PC-9 (cell line): ENCODE measurements at regions not wholly inside any gene's neighbourhood (a gene's known extent, or its start where the extent isn't known, plus 50 kb on each side); places are given as distances from the start of the nearest gene placed in this dataset.

Experiments
- BruUV-seq: library from RNA; stranded (reverse); fragments of 400-500 nt; replicated peaks from 2 replicates; lab custom pipeline; 2021; lab: Mats Ljungman, UMichigan
- CTCF ChIA-PET: fragments of 300-600 bp; sonication (Branson Sonifier 250); formaldehyde crosslinking; loops from one replicate; lab custom pipeline; 2022; ENCODE audit warnings: antibody characterized with exemption; lab: Charles Lee
- POLR2A ChIA-PET: fragments of 300-600 bp; sonication (Branson Sonifier 250); formaldehyde crosslinking; loops from one replicate; lab custom pipeline; 2022; ENCODE audit warnings: antibody characterized with exemption; ENCODE audit not compliant: unreplicated experiment; lab: Charles Lee
- DNase-seq, 2 experiments: peaks; one replicate each; pipeline versions ENCODE4 v3.0.0 to v3.0.0-alpha.2; 2015 to 2022; ENCODE audit warnings: mixed read lengths in 1 of 2
- H2AFZ ChIP-seq: fragments of 200-600 bp; sonication (generic); 2 replicates; pipeline ENCODE4 v1.8.1; 2017; ENCODE audit warnings: antibody characterized with exemption
- H3F3A ChIP-seq: fragments of 200-600 bp; sonication (generic); 2 replicates; pipeline ENCODE4 v1.8.1; 2017; ENCODE audit warnings: antibody characterized with exemption, mild to moderate bottlenecking, low read depth; ENCODE audit not compliant: insufficient read depth
- H3K27ac ChIP-seq: fragments of 200-600 bp; sonication (generic); 2 replicates; pipeline ENCODE4 v1.6.1; 2016; ENCODE audit warnings: mixed run types
- H3K27me3 ChIP-seq: fragments of 200-600 bp; sonication (generic); 2 replicates; pipeline ENCODE4 v1.6.1; 2016; ENCODE audit warnings: low read depth, mixed run types; ENCODE audit not compliant: insufficient read depth
- H3K36me3 ChIP-seq: fragments of 200-600 bp; sonication (generic); 2 replicates; pipeline ENCODE4 v1.6.1; 2016; ENCODE audit warnings: low read depth, mixed run types
- H3K4me1 ChIP-seq: fragments of 200-600 bp; sonication (generic); replicated peaks from 2 replicates; pipeline ENCODE4 v1.6.1; 2016; ENCODE audit warnings: mixed run types; ENCODE audit not compliant: insufficient read depth
- H3K4me2 ChIP-seq: fragments of 200-600 bp; sonication (generic); 2 replicates; pipeline ENCODE4 v1.6.1; 2017; ENCODE audit warnings: mixed run types
- H3K4me3 ChIP-seq: fragments of 200-600 bp; sonication (generic); 2 replicates; pipeline ENCODE4 v1.6.1; 2016; ENCODE audit warnings: mixed run types
- H3K79me2 ChIP-seq: fragments of 200-600 bp; sonication (generic); 2 replicates; pipeline ENCODE4 v1.6.1; 2017; ENCODE audit warnings: low read depth, mixed run types
- H3K9me2 ChIP-seq: fragments of 200-600 bp; sonication (generic); 2 replicates; pipeline ENCODE4 v1.8.1; 2017; ENCODE audit warnings: mild to moderate bottlenecking; ENCODE audit not compliant: insufficient read depth
- H3K9me3 ChIP-seq: fragments of 200-600 bp; sonication (generic); 2 replicates; pipeline ENCODE4 v1.8.1; 2016; ENCODE audit warnings: low read depth; ENCODE audit not compliant: insufficient read depth
- H4K20me1 ChIP-seq: fragments of 200-600 bp; sonication (generic); 2 replicates; pipeline ENCODE4 v1.8.1; 2017; ENCODE audit not compliant: insufficient read depth
- EZH2 ChIP-seq: fragments of 200-600 bp; sonication (generic); IDR thresholded peaks from 2 replicates; pipeline ENCODE4 v1.8.0; 2017; ENCODE audit warnings: antibody characterized with exemption, low read depth
- intact Hi-C: fragments of 100-400 bp; cut with micrococcal nuclease; formaldehyde crosslinking; loops from one replicate; pipeline ENCODE4 v1.10.0; 2022; ENCODE audit not compliant: unreplicated experiment
- TF ChIP-seq, protein P1 (sequence below): fragments of 200-600 bp; sonication (generic); conservative IDR thresholded peaks from 2 replicates; pipeline ENCODE4 v1.6.1; 2017; ENCODE audit warnings: mixed run types, antibody characterized with exemption, mild to moderate bottlenecking, moderate library complexity

DNA sequence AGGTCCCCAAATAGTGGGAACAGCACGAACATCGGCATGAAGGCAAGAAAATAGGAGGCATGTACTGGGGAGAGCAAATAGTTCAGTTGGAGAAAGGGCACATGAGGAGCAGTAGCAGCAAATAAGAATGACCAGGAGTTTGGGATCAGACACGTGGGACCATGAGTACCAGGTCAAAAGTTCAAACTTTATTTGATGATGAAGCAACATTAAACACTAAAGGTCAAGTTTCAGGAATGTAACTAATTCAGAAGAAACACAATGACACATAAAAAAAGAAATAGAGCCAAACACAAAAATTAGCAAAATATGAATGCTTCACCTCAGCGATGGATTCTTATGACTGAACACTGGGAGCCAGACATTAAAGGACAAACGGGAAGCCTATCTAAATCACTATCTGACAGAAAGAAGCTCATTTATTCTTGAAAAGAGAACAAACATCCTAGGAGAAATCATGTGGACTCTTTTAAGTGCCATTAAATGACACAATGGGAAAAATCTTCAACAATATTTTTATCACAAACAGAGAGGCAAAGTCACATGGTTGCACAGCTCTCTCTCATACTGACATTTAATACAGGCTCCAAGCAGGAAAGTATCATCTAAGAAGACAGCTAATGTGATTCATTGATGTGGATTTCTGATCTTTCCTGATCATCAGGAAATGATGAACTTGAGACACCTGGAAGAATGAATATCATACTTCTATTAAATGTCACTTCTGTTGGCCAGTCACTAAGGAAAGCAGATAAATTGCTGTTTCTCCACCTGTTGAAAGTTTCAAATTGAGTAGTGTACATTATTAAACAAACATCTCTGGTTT is 216.9 kb upstream of the THBS1 start:
- CTCF ChIA-PET: no interaction called here

DNA sequence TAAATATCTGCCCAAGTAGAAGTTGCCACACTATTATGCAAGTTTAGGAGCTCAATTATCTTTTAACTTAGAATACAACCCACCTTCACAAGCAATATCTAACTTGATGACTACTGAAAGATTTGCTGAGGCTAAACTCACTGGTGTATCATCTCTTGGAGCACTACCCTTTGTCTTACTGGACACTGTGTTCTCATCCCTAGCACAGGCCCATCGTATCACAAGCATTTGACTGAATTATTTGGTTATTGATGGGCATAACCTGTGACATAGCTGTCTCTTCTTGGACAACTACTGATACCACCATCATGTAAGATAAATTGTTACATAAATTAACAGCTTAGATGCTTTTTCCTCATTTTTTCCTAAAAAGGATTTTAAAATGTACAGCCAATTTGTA is 216.2 kb upstream of the THBS1 start:
- Histone ChIP-seq H3K4me3 (no peak overlapping the region), H3K27me3 (no peaks in the 10 kb centered on the region), H3K79me2 (no peaks in the 10 kb centered on the region), H3K36me3 (no peaks in the 10 kb centered on the region), H3K9me3 (no peaks in the 10 kb centered on the region), H3K9me2 (no peaks in the 10 kb centered on the region), H3K4me1 (peaks cover 14% of the 10 kb centered on the region), H3K27ac (no peak overlapping the region), H3K4me2 (peak overlapping the region; percentile 16; the same call in 1 of the 2 replicates), H3F3A (no peaks in the 10 kb centered on the region), H4K20me1 (no peaks in the 10 kb centered on the region), H2AFZ (no peak overlapping the region)
- intact Hi-C loops: no loop called here
- CTCF ChIA-PET: no interaction called here
- POLR2A ChIA-PET: interaction anchor here (0.6 kb wide), 1 partner anchor 555 kb away, joined by 3 read pairs; no protein-coding TSS in a partner anchor
- BruUV-seq: no TSS peak
- DNase-seq: no peak
- TF ChIP-seq, protein P1, sequence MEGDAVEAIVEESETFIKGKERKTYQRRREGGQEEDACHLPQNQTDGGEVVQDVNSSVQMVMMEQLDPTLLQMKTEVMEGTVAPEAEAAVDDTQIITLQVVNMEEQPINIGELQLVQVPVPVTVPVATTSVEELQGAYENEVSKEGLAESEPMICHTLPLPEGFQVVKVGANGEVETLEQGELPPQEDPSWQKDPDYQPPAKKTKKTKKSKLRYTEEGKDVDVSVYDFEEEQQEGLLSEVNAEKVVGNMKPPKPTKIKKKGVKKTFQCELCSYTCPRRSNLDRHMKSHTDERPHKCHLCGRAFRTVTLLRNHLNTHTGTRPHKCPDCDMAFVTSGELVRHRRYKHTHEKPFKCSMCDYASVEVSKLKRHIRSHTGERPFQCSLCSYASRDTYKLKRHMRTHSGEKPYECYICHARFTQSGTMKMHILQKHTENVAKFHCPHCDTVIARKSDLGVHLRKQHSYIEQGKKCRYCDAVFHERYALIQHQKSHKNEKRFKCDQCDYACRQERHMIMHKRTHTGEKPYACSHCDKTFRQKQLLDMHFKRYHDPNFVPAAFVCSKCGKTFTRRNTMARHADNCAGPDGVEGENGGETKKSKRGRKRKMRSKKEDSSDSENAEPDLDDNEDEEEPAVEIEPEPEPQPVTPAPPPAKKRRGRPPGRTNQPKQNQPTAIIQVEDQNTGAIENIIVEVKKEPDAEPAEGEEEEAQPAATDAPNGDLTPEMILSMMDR: no peak
- no peak for TF ChIP-seq EZH2

More for the DNA sequence above, 216.9 kb upstream of the THBS1 start:
- H3K27ac ChIP-seq: 0 out of 2 replicates have a peak overlapping the region, but pooled peaks have one; percentile 19
- H3K36me3 ChIP-seq: no peaks in the 10 kb centered on the region
- H3K4me2 ChIP-seq: peak overlapping the region; percentile 56
- no TSS peak for BruUV-seq
- H3K9me2 ChIP-seq: no peaks in the 10 kb centered on the region
- H3K27me3 ChIP-seq: no peaks in the 10 kb centered on the region
- H4K20me1 ChIP-seq: no peaks in the 10 kb centered on the region
- peak in 1 of 2 experiments; percentile 39 for DNase-seq
- intact Hi-C loops: no loop called here
- H3K79me2 ChIP-seq: no peaks in the 10 kb centered on the region
- no peak overlapping the region for H2AFZ ChIP-seq
- peaks cover 16% of the 10 kb centered on the region for H3K4me1 ChIP-seq
- no peaks in the 10 kb centered on the region for H3K9me3 ChIP-seq
- POLR2A ChIA-PET: no interaction called here
- no peaks in the 10 kb centered on the region for H3F3A ChIP-seq
- H3K4me3 ChIP-seq: no peak overlapping the region
- TF ChIP-seq, protein P1: no peak
- TF ChIP-seq EZH2: no peak

- Histone ChIP-seq H3K36me3 (no peaks in the 10 kb centered on the region), H3K79me2 (no peaks in the 10 kb centered on the region), H3K4me2 (no peak overlapping the region), H3K4me1 (peaks cover 14% of the 10 kb centered on the region), H4K20me1 (no peaks in the 10 kb centered on the region), H3K4me3 (no peak overlapping the region), H3K27ac (no peak overlapping the region), H3F3A (no peaks in the 10 kb centered on the region), H2AFZ (no peak overlapping the region), H3K9me2 (no peaks in the 10 kb centered on the region), H3K27me3 (no peaks in the 10 kb centered on the region), H3K9me3 (no peaks in the 10 kb centered on the region)
- intact Hi-C loops: no loop called here
- BruUV-seq: no TSS peak
- TF ChIP-seq EZH2: no peak
- TF ChIP-seq, protein P1: no peak
- DNase-seq: no peak
- ChIA-PET POLR2A (interaction anchor here (0.6 kb wide), 1 partner anchor 555 kb away, joined by 3 read pairs; no protein-coding TSS in a partner anchor), CTCF (interaction anchor here (0.7 kb wide), 1 partner anchor 240 kb away, joined by 3 read pairs; no protein-coding TSS in a partner anchor)
These were observed 215.7 kb upstream of the THBS1 start for GRCh38 chr15:39365161-39365560.
